ENCODE measurements at regions not wholly inside any gene's neighbourhood (a gene's known extent, or its start where the extent isn't known, plus 50 kb on each side); places are given as distances from the start of the nearest gene placed in this dataset.

GRCh38 chr2:145126146-145126545 lies 606.2 kb upstream of the ZEB2 start:
- no peak for TF ChIP-seq CTCF (conservative IDR thresholded peaks at IDR 0.05; ENCODE audit: low read length)
- no peak overlapping the region for H3K4me3 ChIP-seq (ENCODE audit: low read length)
- no peak for DNase-seq (ENCODE audit: low read depth)

GRCh38 chr2:145124085-145124484 lies 604.2 kb upstream of the ZEB2 start:
- no peak for DNase-seq (ENCODE audit: low read depth)
- H3K4me3 ChIP-seq (ENCODE audit: low read length) = no peak overlapping the region

GRCh38 chr2:145123606-145124005 lies 603.7 kb upstream of the ZEB2 start:
- DNase-seq (ENCODE audit: low read depth) = peak; percentile 13
- no peak overlapping the region for H3K4me3 ChIP-seq (ENCODE audit: low read length)
- no peak for TF ChIP-seq CTCF (conservative IDR thresholded peaks at IDR 0.05; ENCODE audit: low read length)

More at GRCh38 chr2:145124085-145124484, 604.2 kb upstream of the ZEB2 start:
- TF ChIP-seq CTCF (conservative IDR thresholded peaks at IDR 0.05; ENCODE audit: low read length) = no peak

- H3K4me3 ChIP-seq (ENCODE audit: low read length) = no peak overlapping the region
- no peak for TF ChIP-seq CTCF (conservative IDR thresholded peaks at IDR 0.05; ENCODE audit: low read length)
- DNase-seq (ENCODE audit: low read depth) = no peak
Measured at GRCh38 chr2:145119225-145119624, 599.3 kb upstream of the ZEB2 start.

- no peak for TF ChIP-seq CTCF (conservative IDR thresholded peaks at IDR 0.05; ENCODE audit: low read length)
- H3K4me3 ChIP-seq (ENCODE audit: low read length) = no peak overlapping the region
- no peak for DNase-seq (ENCODE audit: low read depth)
Measured at GRCh38 chr2:145116834-145117725, 597.2 kb upstream of the ZEB2 start.

- no peak overlapping the region for H3K4me3 ChIP-seq (ENCODE audit: low read length)
- DNase-seq (ENCODE audit: low read depth) = no peak
- no peak for TF ChIP-seq CTCF (conservative IDR thresholded peaks at IDR 0.05; ENCODE audit: low read length)
Measured at GRCh38 chr2:145116056-145116455, 596.1 kb upstream of the ZEB2 start.

GRCh38 chr2:145114726-145115125 lies 594.8 kb upstream of the ZEB2 start:
- peak; percentile 43 for DNase-seq (ENCODE audit: low read depth)
- TF ChIP-seq CTCF (conservative IDR thresholded peaks at IDR 0.05; ENCODE audit: low read length) = no peak
- no peak overlapping the region for H3K4me3 ChIP-seq (ENCODE audit: low read length)
